Activated T-cell treated with anti-CD3 and anti-CD28 coated beads for 24 hours (primary cell): ENCODE measurements at regions not wholly inside any gene's neighbourhood (a gene's known extent, or its start where the extent isn't known, plus 50 kb on each side); places are given as distances from the start of the nearest gene placed in this dataset.

Experiments used
- DNase-seq: peaks from one replicate; pipeline ENCODE4 v3.0.0-alpha.2; 2020; ENCODE audit warnings: low read depth

- no peak for DNase-seq
Measured at GRCh38 chr1:168871531-168871930, 142.5 kb upstream of the DPT start.

- no peak for DNase-seq
Measured at GRCh38 chr1:168875831-168876230, 146.8 kb upstream of the DPT start.

GRCh38 chr1:168876830-168877229 lies 147.8 kb upstream of the DPT start:
- DNase-seq, result no peak

- DNase-seq, result no peak
Measured at GRCh38 chr1:168879896-168880734, 151.1 kb upstream of the DPT start.

- DNase-seq, result no peak
Measured at GRCh38 chr1:168881656-168882260, 152.8 kb upstream of the DPT start.

GRCh38 chr1:168887381-168887780 lies 158.4 kb upstream of the DPT start:
- no peak for DNase-seq

- DNase-seq, result no peak
Measured at GRCh38 chr1:168888418-168888817, 159.4 kb upstream of the DPT start.

GRCh38 chr1:168892931-168893330 lies 163.9 kb upstream of the DPT start:
- DNase-seq, result no peak

GRCh38 chr1:168893359-168893801 lies 164.4 kb upstream of the DPT start:
- DNase-seq, result no peak

GRCh38 chr1:168894397-168894903 lies 165.4 kb upstream of the DPT start:
- no peak for DNase-seq

GRCh38 chr1:168897249-168897648 lies 168.2 kb upstream of the DPT start:
- DNase-seq, result no peak

GRCh38 chr1:168903237-168903830 lies 174.3 kb upstream of the DPT start:
- no peak for DNase-seq

GRCh38 chr1:168905633-168906032 lies 176.6 kb upstream of the DPT start:
- no peak for DNase-seq

GRCh38 chr1:168906367-168906766 lies 177.4 kb upstream of the DPT start:
- DNase-seq, result no peak

- no peak for DNase-seq
Measured at GRCh38 chr1:168907053-168907452, 178.0 kb upstream of the DPT start.

- DNase-seq, result no peak
Measured at GRCh38 chr1:168907786-168908348, 178.9 kb upstream of the DPT start.

GRCh38 chr1:168910403-168910802 lies 181.4 kb upstream of the DPT start:
- no peak for DNase-seq

- no peak for DNase-seq
Measured at GRCh38 chr1:168911370-168911769, 182.4 kb upstream of the DPT start.

- no peak for DNase-seq
Measured at GRCh38 chr1:168913711-168914463, 184.9 kb upstream of the DPT start.

GRCh38 chr1:168917309-168917708 lies 188.3 kb upstream of the DPT start:
- DNase-seq, result no peak

- no peak for DNase-seq
Measured at GRCh38 chr1:168917796-168918195, 188.7 kb upstream of the ATP1B1 start.
